ENCODE measurements at regions not wholly inside any gene's neighbourhood (a gene's known extent, or its start where the extent isn't known, plus 50 kb on each side); places are given as distances from the start of the nearest gene placed in this dataset.

- no peak for TF ChIP-seq EZH2phosphoT487 (IDR thresholded peaks at IDR 0.05; ENCODE audit: borderline replicate concordance, low read depth, low read length)
- TF ChIP-seq, protein P1, sequence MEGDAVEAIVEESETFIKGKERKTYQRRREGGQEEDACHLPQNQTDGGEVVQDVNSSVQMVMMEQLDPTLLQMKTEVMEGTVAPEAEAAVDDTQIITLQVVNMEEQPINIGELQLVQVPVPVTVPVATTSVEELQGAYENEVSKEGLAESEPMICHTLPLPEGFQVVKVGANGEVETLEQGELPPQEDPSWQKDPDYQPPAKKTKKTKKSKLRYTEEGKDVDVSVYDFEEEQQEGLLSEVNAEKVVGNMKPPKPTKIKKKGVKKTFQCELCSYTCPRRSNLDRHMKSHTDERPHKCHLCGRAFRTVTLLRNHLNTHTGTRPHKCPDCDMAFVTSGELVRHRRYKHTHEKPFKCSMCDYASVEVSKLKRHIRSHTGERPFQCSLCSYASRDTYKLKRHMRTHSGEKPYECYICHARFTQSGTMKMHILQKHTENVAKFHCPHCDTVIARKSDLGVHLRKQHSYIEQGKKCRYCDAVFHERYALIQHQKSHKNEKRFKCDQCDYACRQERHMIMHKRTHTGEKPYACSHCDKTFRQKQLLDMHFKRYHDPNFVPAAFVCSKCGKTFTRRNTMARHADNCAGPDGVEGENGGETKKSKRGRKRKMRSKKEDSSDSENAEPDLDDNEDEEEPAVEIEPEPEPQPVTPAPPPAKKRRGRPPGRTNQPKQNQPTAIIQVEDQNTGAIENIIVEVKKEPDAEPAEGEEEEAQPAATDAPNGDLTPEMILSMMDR (conservative IDR thresholded peaks at IDR 0.05; ENCODE audit: low read length): no peak
- no peaks in the 10 kb centered on the region for H3K9me2 ChIP-seq (ENCODE audit: insufficient read depth, low read length)
- no peaks in the 10 kb centered on the region for H3K4me1 ChIP-seq (ENCODE audit: insufficient read depth, low read length, poor library complexity, severe bottlenecking)
- intact Hi-C loops (cut with micrococcal nuclease; ENCODE audit: unreplicated experiment): no loop called here
- ChIA-PET CTCF (ENCODE audit: unreplicated experiment) (no interaction called here), POLR2A (no interaction called here)
- no peak overlapping the region for H2AFZ ChIP-seq (ENCODE audit: low read length)
- H3K9me3 ChIP-seq (ENCODE audit: low read length): no peaks in the 10 kb centered on the region
- no peak overlapping the region for H3K4me2 ChIP-seq (ENCODE audit: low read length)
- BruUV-seq (replicated peaks): no TSS peak
- no peak overlapping the region for H3K27ac ChIP-seq (ENCODE audit: low read depth, low read length, poor library complexity, severe bottlenecking)
- no peak overlapping the region for H3K4me3 ChIP-seq (ENCODE audit: low read depth, low read length, poor library complexity, severe bottlenecking)
- H3K79me2 ChIP-seq (ENCODE audit: insufficient read depth, low read depth, low read length): no peaks in the 10 kb centered on the region
- H3K36me3 ChIP-seq (ENCODE audit: insufficient read depth, low read length): no peaks in the 10 kb centered on the region
- no peaks in the 10 kb centered on the region for H4K20me1 ChIP-seq (ENCODE audit: insufficient read depth, low read length)
- no peak for DNase-seq (ENCODE audit: low spot score)
Measured at GRCh38 chr19:31633014-31633413, 283.8 kb upstream of the TSHZ3 start.

DNA sequence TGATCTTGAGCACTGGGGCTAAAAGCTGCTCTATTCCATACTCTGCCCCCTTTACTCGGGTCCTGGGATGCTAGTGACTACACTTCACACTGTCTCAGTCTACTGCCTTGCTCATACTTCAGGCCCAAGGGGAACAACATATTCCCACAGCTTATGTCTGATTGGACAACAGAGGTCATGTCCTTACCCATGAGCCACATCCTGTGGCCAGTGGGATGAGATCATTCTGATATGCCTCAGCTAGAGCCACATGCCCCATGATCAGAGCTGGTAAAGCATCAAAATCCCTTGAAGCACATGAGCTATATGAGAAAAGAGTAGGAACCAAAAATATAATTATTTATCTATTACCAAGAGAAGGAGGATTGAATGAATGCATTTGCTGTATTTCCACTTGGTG, 290.1 kb upstream of the TSHZ3 start:
- Histone ChIP-seq H2AFZ (ENCODE audit: low read length) (no peak overlapping the region), H3K4me3 (ENCODE audit: low read depth, low read length, poor library complexity, severe bottlenecking) (no peak overlapping the region), H3K79me2 (ENCODE audit: insufficient read depth, low read depth, low read length) (no peaks in the 10 kb centered on the region), H3K9me3 (ENCODE audit: low read length) (no peaks in the 10 kb centered on the region), H3K4me1 (ENCODE audit: insufficient read depth, low read length, poor library complexity, severe bottlenecking) (no peaks in the 10 kb centered on the region), H3K9me2 (ENCODE audit: insufficient read depth, low read length) (no peaks in the 10 kb centered on the region), H4K20me1 (ENCODE audit: insufficient read depth, low read length) (no peaks in the 10 kb centered on the region), H3K36me3 (ENCODE audit: insufficient read depth, low read length) (no peaks in the 10 kb centered on the region), H3K4me2 (ENCODE audit: low read length) (no peak overlapping the region), H3K27ac (ENCODE audit: low read depth, low read length, poor library complexity, severe bottlenecking) (no peak overlapping the region)
- intact Hi-C loops (cut with micrococcal nuclease; ENCODE audit: unreplicated experiment): no loop called here
- ChIA-PET CTCF (ENCODE audit: unreplicated experiment) (no interaction called here), POLR2A (no interaction called here)
- TF ChIP-seq EZH2phosphoT487 (IDR thresholded peaks at IDR 0.05; ENCODE audit: borderline replicate concordance, low read depth, low read length): no peak
- TF ChIP-seq, protein P1 (conservative IDR thresholded peaks at IDR 0.05; ENCODE audit: low read length): no peak
- no peak for DNase-seq (ENCODE audit: low spot score)
- BruUV-seq (replicated peaks): no TSS peak

DNA sequence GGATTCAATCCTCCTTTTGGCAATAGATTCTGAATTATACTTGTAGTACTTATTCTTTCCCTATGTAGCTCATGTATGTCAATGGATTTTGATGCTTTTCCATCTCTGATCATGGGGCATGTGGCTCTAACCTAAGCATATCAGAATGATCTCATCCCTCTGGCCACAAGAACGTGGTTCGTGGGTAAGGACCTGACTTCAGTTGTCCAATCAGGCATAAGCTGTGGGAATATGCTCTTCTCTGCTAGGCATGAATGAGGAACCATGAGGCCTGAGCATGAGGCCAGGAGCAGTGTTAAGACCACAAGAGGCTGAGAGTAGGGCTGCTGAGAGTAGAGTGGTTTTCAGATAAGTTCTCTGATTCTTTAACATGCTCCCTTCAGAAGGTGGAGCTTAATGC, 292.4 kb upstream of the TSHZ3 start:
- H3K9me3 ChIP-seq (ENCODE audit: low read length): no peaks in the 10 kb centered on the region
- H3K27ac ChIP-seq (ENCODE audit: low read depth, low read length, poor library complexity, severe bottlenecking): no peak overlapping the region
- intact Hi-C loops (cut with micrococcal nuclease; ENCODE audit: unreplicated experiment): no loop called here
- no peak overlapping the region for H2AFZ ChIP-seq (ENCODE audit: low read length)
- no peaks in the 10 kb centered on the region for H3K4me1 ChIP-seq (ENCODE audit: insufficient read depth, low read length, poor library complexity, severe bottlenecking)
- H3K4me2 ChIP-seq (ENCODE audit: low read length): no peak overlapping the region
- no peak for DNase-seq (ENCODE audit: low spot score)
- ChIA-PET POLR2A (no interaction called here), CTCF (ENCODE audit: unreplicated experiment) (no interaction called here)
- TF ChIP-seq, protein P1 (conservative IDR thresholded peaks at IDR 0.05; ENCODE audit: low read length): no peak
- TF ChIP-seq EZH2phosphoT487 (IDR thresholded peaks at IDR 0.05; ENCODE audit: borderline replicate concordance, low read depth, low read length): no peak
- H3K4me3 ChIP-seq (ENCODE audit: low read depth, low read length, poor library complexity, severe bottlenecking): no peak overlapping the region
- H3K9me2 ChIP-seq (ENCODE audit: insufficient read depth, low read length): no peaks in the 10 kb centered on the region
- BruUV-seq (replicated peaks): no TSS peak
- no peaks in the 10 kb centered on the region for H3K36me3 ChIP-seq (ENCODE audit: insufficient read depth, low read length)
- H4K20me1 ChIP-seq (ENCODE audit: insufficient read depth, low read length): no peaks in the 10 kb centered on the region
- H3K79me2 ChIP-seq (ENCODE audit: insufficient read depth, low read depth, low read length): no peaks in the 10 kb centered on the region
